Activated naive CD4-positive, alpha-beta T cell treated with anti-CD3 and anti-CD28 coated beads, Interleukin-2, amount 50 U/mL, for 24 hours (primary cell): ENCODE measurements at regions not wholly inside any gene's neighbourhood (a gene's known extent, or its start where the extent isn't known, plus 50 kb on each side); places are given as distances from the start of the nearest gene placed in this dataset.

Source experiments
- H3K27ac Mint-ChIP-seq: one replicate; pipeline ENCODE4 v1.8.0; 2021; ENCODE audit warnings: mild to moderate bottlenecking, mixed read lengths
- H3K27me3 Mint-ChIP-seq: one replicate; pipeline ENCODE4 v1.8.0; 2021; ENCODE audit warnings: mixed read lengths
- H3K36me3 Mint-ChIP-seq: one replicate; pipeline ENCODE4 v1.8.0; 2021; ENCODE audit warnings: mixed read lengths
- H3K4me1 Mint-ChIP-seq: one replicate; pipeline ENCODE4 v1.8.0; 2021; ENCODE audit warnings: mixed read lengths
- H3K4me3 Mint-ChIP-seq: one replicate; pipeline ENCODE4 v1.8.0; 2021; ENCODE audit warnings: mild to moderate bottlenecking, mixed read lengths
- H3K9me3 Mint-ChIP-seq: one replicate; pipeline ENCODE4 v1.8.0; 2021; ENCODE audit warnings: mixed read lengths

DNA sequence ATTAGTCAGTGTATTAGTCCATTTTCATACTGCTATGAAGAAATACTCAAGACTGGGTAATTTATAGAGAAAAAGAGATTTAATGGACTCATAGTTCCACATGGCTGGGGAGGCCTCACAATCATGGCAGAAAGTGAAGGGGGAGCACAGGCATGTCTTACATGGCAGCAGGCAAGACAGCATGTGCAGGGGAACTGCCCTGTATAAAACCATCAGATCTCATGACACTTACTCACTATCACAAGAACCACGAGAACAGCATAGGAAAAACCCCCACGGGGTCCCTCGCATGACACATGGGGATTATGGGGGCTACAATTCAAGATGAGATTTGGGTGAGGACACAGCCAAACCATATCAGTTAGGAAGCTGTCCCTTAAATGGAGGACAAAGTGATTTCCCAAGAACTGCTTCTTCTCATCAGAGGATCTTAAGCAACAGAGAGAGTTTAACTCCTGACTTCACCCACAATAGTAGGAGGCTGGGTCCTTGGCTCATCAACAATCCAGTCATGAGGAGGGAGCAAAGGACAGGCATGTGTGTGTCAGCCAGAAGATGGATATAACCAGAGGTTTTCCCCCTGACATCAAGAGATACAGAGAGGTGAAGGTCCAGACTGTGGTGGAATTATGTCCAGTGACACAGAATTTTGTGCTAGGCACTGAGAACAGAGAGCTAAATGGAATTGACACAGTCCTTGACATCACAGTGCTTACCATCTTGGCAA is 203.8 kb upstream of the SH3BP4 start:
- H3K4me3 Mint-ChIP-seq, result no peak overlapping the region
- H3K4me1 Mint-ChIP-seq, result no peaks in the 10 kb centered on the region
- no peak overlapping the region for H3K27ac Mint-ChIP-seq
- H3K9me3 Mint-ChIP-seq, result no peaks in the 10 kb centered on the region
- peaks cover 5% of the 10 kb centered on the region for H3K27me3 Mint-ChIP-seq
- H3K36me3 Mint-ChIP-seq, result no peaks in the 10 kb centered on the region

- Mint-ChIP-seq H3K4me3 (no peak overlapping the region), H3K27me3 (peaks cover 5% of the 10 kb centered on the region), H3K36me3 (no peaks in the 10 kb centered on the region), H3K9me3 (no peaks in the 10 kb centered on the region), H3K4me1 (no peaks in the 10 kb centered on the region), H3K27ac (no peak overlapping the region)
These were observed 204.8 kb upstream of the SH3BP4 start for GRCh38 chr2:234747032-234747431.

DNA sequence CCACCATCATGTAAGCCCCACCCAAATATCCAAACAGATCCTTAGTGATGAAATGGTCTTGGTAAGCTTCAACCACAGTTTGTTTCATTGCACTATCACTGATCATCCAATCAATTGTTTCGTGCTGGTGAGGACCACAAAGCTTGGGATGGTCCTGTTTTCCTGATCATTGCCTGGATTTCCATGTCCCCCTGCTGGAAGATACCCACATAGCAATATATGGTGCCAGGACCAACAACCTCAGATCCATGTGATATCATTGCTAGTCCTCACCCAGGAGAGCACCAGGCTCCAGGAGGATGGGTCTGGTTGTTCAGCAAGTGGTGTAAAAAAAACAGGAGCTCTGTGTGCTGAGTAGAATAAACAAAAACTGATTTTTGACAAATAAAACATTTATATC is 206.5 kb upstream of the SH3BP4 start:
- no peak overlapping the region for H3K4me3 Mint-ChIP-seq
- no peak overlapping the region for H3K27ac Mint-ChIP-seq
- H3K36me3 Mint-ChIP-seq, result no peaks in the 10 kb centered on the region
- peaks cover 4% of the 10 kb centered on the region for H3K9me3 Mint-ChIP-seq
- H3K27me3 Mint-ChIP-seq, result peaks cover 9% of the 10 kb centered on the region
- no peaks in the 10 kb centered on the region for H3K4me1 Mint-ChIP-seq

DNA sequence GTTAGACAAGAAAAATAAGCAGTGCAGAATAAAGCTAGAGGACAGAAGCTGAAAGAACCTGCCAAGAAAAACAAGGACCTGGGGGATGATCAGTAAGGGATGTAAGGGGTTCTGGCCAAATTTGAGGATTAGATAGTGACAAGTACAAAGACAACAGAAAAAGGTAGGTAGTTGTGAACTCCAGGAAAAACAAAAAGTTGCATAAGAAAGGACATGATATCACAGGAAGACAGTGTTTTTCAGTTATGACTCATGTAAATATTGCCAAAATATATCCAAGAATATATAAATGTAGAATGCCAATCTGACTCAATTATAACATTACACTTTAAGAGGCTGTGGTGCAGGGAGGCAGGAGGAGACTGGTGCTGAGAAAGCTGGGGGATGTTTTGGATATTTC is 209.8 kb upstream of the SH3BP4 start:
- peaks cover 9% of the 10 kb centered on the region for H3K9me3 Mint-ChIP-seq
- H3K4me3 Mint-ChIP-seq, result no peak overlapping the region
- H3K27me3 Mint-ChIP-seq, result peaks cover 20% of the 10 kb centered on the region
- H3K27ac Mint-ChIP-seq, result no peak overlapping the region
- no peaks in the 10 kb centered on the region for H3K4me1 Mint-ChIP-seq
- H3K36me3 Mint-ChIP-seq, result no peaks in the 10 kb centered on the region

DNA sequence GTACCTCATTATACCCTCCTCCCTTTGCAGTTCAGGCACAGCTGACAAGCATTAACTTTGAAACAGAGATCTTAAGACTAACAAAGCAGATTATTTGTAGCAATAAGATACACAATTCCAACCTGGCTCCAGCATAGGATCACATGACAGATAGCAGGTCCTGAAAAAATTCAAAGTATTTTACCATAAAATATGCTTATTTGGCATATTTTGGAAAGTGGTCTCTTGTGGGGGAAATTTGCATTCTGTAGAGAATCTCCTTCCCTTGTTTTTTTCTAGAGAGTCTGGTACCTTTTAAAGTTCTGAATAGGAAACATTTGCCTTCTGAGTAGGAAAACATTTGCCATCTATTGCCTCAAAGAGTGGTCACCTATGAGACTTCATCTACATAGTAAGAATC is 212.8 kb upstream of the SH3BP4 start:
- Mint-ChIP-seq H3K4me3 (no peak overlapping the region), H3K4me1 (no peaks in the 10 kb centered on the region), H3K27me3 (peaks cover 20% of the 10 kb centered on the region), H3K36me3 (peaks cover 2% of the 10 kb centered on the region), H3K9me3 (peaks cover 22% of the 10 kb centered on the region), H3K27ac (no peak overlapping the region)

GRCh38 chr2:234735829-234736228 is 216.0 kb upstream of the SH3BP4 start:
- Mint-ChIP-seq H3K4me3 (no peak overlapping the region), H3K4me1 (no peaks in the 10 kb centered on the region), H3K9me3 (peaks cover 17% of the 10 kb centered on the region), H3K27ac (no peak overlapping the region), H3K36me3 (peaks cover 2% of the 10 kb centered on the region), H3K27me3 (peaks cover 19% of the 10 kb centered on the region)

GRCh38 chr2:234733795-234734600 is 217.8 kb upstream of the SH3BP4 start:
- no peaks in the 10 kb centered on the region for H3K4me1 Mint-ChIP-seq
- H3K27ac Mint-ChIP-seq, result no peak overlapping the region
- no peak overlapping the region for H3K4me3 Mint-ChIP-seq
- H3K9me3 Mint-ChIP-seq, result peaks cover 17% of the 10 kb centered on the region
- H3K36me3 Mint-ChIP-seq, result peaks cover 2% of the 10 kb centered on the region
- H3K27me3 Mint-ChIP-seq, result peaks cover 19% of the 10 kb centered on the region

- H3K36me3 Mint-ChIP-seq, result peaks cover 2% of the 10 kb centered on the region
- H3K27ac Mint-ChIP-seq, result no peak overlapping the region
- H3K4me1 Mint-ChIP-seq, result no peaks in the 10 kb centered on the region
- no peak overlapping the region for H3K4me3 Mint-ChIP-seq
- H3K27me3 Mint-ChIP-seq, result peaks cover 14% of the 10 kb centered on the region
- H3K9me3 Mint-ChIP-seq, result peaks cover 17% of the 10 kb centered on the region
These were observed 218.7 kb upstream of the SH3BP4 start for GRCh38 chr2:234733093-234733489.

- no peak overlapping the region for H3K4me3 Mint-ChIP-seq
- no peak overlapping the region for H3K27ac Mint-ChIP-seq
- H3K9me3 Mint-ChIP-seq, result peaks cover 12% of the 10 kb centered on the region
- H3K36me3 Mint-ChIP-seq, result peaks cover 2% of the 10 kb centered on the region
- peaks cover 8% of the 10 kb centered on the region for H3K27me3 Mint-ChIP-seq
- H3K4me1 Mint-ChIP-seq, result no peaks in the 10 kb centered on the region
These were observed 219.3 kb upstream of the SH3BP4 start for GRCh38 chr2:234732404-234733092.

GRCh38 chr2:234731236-234731635 is 220.6 kb upstream of the SH3BP4 start:
- Mint-ChIP-seq H3K27me3 (peaks cover 6% of the 10 kb centered on the region), H3K4me3 (no peak overlapping the region), H3K36me3 (peaks cover 2% of the 10 kb centered on the region), H3K27ac (no peak overlapping the region), H3K9me3 (peaks cover 12% of the 10 kb centered on the region), H3K4me1 (no peaks in the 10 kb centered on the region)

- Mint-ChIP-seq H3K27ac (no peak overlapping the region), H3K27me3 (peaks cover 4% of the 10 kb centered on the region), H3K9me3 (peaks cover 2% of the 10 kb centered on the region), H3K4me3 (no peak overlapping the region), H3K36me3 (peaks cover under 1% of the 10 kb centered on the region), H3K4me1 (no peaks in the 10 kb centered on the region)
These were observed 221.7 kb upstream of the SH3BP4 start for GRCh38 chr2:234730066-234730640.

DNA sequence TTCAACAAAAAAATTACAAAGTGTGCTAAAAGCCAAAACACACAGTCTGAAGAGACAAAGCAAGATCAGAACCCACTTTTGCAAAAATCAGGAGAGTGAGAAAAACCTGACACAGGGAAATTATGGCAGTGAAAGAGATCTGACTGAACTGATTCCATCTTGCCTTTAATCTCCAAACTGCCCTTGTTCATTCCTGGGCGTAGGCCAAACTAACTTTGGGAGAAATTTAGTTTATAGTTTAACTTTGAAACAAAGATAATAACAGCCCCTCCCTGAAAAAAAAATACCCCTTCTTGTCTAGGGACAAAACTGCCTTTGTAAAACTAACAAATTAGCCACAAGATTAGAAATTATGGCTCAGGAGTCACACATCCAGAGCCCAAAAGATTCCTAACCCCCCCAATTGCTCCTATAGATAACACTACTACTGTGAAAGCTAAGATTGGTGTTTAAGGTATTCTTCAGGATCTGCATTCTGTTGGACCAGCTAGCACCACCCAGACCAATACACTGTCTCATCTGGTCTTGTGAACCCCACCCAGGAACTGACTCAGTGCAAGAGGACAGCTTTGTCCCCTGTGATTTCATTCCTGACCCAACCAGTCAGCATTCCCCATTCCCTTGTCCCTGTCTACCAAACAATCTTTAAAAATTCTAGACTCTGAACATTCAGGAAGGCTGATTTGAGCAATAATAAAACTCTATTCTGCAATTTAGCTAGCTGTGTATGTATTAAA is 226.1 kb upstream of the SH3BP4 start:
- H3K27ac Mint-ChIP-seq, result no peak overlapping the region
- H3K36me3 Mint-ChIP-seq, result no peaks in the 10 kb centered on the region
- no peaks in the 10 kb centered on the region for H3K4me1 Mint-ChIP-seq

DNA sequence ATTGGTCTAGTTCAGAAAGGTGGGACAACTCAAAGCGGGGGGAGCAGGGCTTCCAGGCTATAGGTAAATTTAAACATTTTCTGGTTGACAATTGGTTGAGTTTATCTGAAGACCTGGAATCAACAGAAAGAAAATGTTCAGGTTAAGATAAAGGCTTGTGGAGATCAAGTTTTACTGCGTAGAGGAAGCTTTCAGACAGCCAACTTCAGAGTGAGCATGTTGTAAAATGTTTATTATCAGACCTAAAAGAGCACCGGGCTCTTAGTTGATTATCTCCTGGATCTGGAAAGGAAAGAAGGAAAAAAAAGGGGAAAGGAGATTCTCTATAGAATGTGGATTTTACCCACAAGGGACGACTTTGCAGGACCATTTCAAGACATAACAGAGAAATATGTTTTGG is 227.0 kb upstream of the SH3BP4 start:
- Mint-ChIP-seq H3K27ac (no peak overlapping the region), H3K9me3 (no peaks in the 10 kb centered on the region), H3K4me1 (no peaks in the 10 kb centered on the region), H3K36me3 (no peaks in the 10 kb centered on the region), H3K27me3 (peaks cover 2% of the 10 kb centered on the region), H3K4me3 (no peak overlapping the region)

More for the DNA sequence above, 226.1 kb upstream of the SH3BP4 start:
- Mint-ChIP-seq H3K9me3 (no peaks in the 10 kb centered on the region), H3K4me3 (no peak overlapping the region), H3K27me3 (peaks cover 2% of the 10 kb centered on the region)

- Mint-ChIP-seq H3K27me3 (peaks cover 2% of the 10 kb centered on the region), H3K4me1 (no peaks in the 10 kb centered on the region), H3K4me3 (no peak overlapping the region), H3K9me3 (no peaks in the 10 kb centered on the region), H3K36me3 (no peaks in the 10 kb centered on the region), H3K27ac (no peak overlapping the region)
These were observed 226.5 kb upstream of the ARL4C start for GRCh38 chr2:234723400-234723799.

GRCh38 chr2:234722176-234722575 is 225.3 kb upstream of the ARL4C start:
- Mint-ChIP-seq H3K36me3 (no peaks in the 10 kb centered on the region), H3K4me1 (no peaks in the 10 kb centered on the region), H3K27ac (no peak overlapping the region), H3K27me3 (peaks cover 2% of the 10 kb centered on the region), H3K4me3 (no peak overlapping the region), H3K9me3 (no peaks in the 10 kb centered on the region)
